ENCODE measurements at regions not wholly inside any gene's neighbourhood (a gene's known extent, or its start where the extent isn't known, plus 50 kb on each side); places are given as distances from the start of the nearest gene placed in this dataset.

- no peak for ATAC-seq
- intact Hi-C loops (cut with DNase I; ENCODE audit: low total_unique reads): no loop called here
- H3K9me3 ChIP-seq: no peaks in the 10 kb centered on the region
- no peaks in the 10 kb centered on the region for H3K36me3 ChIP-seq
- TF ChIP-seq, protein P1, sequence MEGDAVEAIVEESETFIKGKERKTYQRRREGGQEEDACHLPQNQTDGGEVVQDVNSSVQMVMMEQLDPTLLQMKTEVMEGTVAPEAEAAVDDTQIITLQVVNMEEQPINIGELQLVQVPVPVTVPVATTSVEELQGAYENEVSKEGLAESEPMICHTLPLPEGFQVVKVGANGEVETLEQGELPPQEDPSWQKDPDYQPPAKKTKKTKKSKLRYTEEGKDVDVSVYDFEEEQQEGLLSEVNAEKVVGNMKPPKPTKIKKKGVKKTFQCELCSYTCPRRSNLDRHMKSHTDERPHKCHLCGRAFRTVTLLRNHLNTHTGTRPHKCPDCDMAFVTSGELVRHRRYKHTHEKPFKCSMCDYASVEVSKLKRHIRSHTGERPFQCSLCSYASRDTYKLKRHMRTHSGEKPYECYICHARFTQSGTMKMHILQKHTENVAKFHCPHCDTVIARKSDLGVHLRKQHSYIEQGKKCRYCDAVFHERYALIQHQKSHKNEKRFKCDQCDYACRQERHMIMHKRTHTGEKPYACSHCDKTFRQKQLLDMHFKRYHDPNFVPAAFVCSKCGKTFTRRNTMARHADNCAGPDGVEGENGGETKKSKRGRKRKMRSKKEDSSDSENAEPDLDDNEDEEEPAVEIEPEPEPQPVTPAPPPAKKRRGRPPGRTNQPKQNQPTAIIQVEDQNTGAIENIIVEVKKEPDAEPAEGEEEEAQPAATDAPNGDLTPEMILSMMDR (IDR thresholded peaks at IDR 0.05 in 4 of 5, conservative IDR thresholded peaks at IDR 0.05 in 1 of 5): no peak
- no peak for TF ChIP-seq POLR2A (IDR thresholded peaks at IDR 0.05)
- in situ Hi-C loops (cut with MboI; ENCODE audit: low sequenced_read_pairs in 4 of 4): loop anchor here in 2 of 4 donors (25.0 kb wide), 2 partner anchors 486 to 1361 kb away; no protein-coding TSS in a partner anchor
- no peak overlapping the region for H3K4me3 ChIP-seq
- no peak for DNase-seq
- H3K27ac ChIP-seq: no peak overlapping the region
- H3K27me3 ChIP-seq: no peaks in the 10 kb centered on the region
- H3K4me1 ChIP-seq: no peaks in the 10 kb centered on the region
These were observed 74.7 kb downstream of the BUD13 start for GRCh38 chr11:116698080-116698479.

GRCh38 chr11:116697639-116698038 lies 75.1 kb downstream of the BUD13 start:
- no peak for TF ChIP-seq POLR2A (IDR thresholded peaks at IDR 0.05)
- TF ChIP-seq, protein P1 (IDR thresholded peaks at IDR 0.05 in 4 of 5, conservative IDR thresholded peaks at IDR 0.05 in 1 of 5): no peak
- H3K27ac ChIP-seq: no peak overlapping the region
- H3K36me3 ChIP-seq: no peaks in the 10 kb centered on the region
- no peak overlapping the region for H3K4me3 ChIP-seq
- no peaks in the 10 kb centered on the region for H3K4me1 ChIP-seq
- no peaks in the 10 kb centered on the region for H3K27me3 ChIP-seq
- H3K9me3 ChIP-seq: no peaks in the 10 kb centered on the region
- no peak for DNase-seq
- in situ Hi-C loops (cut with MboI; ENCODE audit: low sequenced_read_pairs in 4 of 4): loop anchor here in 2 of 4 donors (25.0 kb wide), 2 partner anchors 485 to 1360 kb away; no protein-coding TSS in a partner anchor
- intact Hi-C loops (cut with DNase I; ENCODE audit: low total_unique reads): no loop called here
- no peak for ATAC-seq

GRCh38 chr11:116697011-116697410 lies 75.8 kb downstream of the BUD13 start:
- Histone ChIP-seq H3K27ac (no peak overlapping the region), H3K4me3 (no peak overlapping the region), H3K27me3 (no peaks in the 10 kb centered on the region), H3K36me3 (no peaks in the 10 kb centered on the region), H3K4me1 (no peaks in the 10 kb centered on the region), H3K9me3 (no peaks in the 10 kb centered on the region)
- no peak for DNase-seq
- no peak for ATAC-seq
- in situ Hi-C loops (cut with MboI; ENCODE audit: low sequenced_read_pairs in 4 of 4) (loop anchor here in 2 of 4 donors (25.0 kb wide), 2 partner anchors 485 to 1360 kb away; no protein-coding TSS in a partner anchor), intact Hi-C loops (cut with DNase I; ENCODE audit: low total_unique reads) (no loop called here)
- no peak for TF ChIP-seq POLR2A (IDR thresholded peaks at IDR 0.05)
- TF ChIP-seq, protein P1 (IDR thresholded peaks at IDR 0.05 in 4 of 5, conservative IDR thresholded peaks at IDR 0.05 in 1 of 5): no peak

DNA sequence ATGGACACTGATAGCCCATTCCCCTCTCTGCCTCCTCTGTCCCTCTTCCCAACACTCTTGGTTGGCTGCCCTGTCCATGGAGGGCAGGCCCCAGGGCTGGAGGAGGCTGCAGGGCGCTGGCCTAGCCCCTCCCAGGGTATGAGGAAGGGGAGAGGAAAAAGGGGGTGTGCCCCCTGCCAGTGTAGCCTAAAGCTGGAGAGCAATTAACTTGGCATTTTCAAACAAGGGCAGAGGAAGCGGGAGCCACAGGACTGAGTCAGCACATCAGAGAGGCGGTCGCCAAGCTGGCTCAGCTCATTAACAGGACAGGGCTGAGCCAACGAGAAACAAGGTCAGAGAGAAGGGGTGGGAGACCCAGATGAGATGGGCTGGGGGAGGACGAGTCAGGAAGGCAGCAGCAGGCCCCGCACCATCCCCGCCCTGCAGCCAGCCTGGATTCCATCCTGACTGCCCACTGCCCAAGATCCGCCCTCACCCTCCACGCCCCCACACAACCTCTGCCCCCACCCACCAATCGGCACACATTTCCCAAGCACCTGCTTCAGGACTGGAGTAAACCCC lies 76.3 kb downstream of the BUD13 start:
- no peak overlapping the region for H3K4me3 ChIP-seq
- H3K36me3 ChIP-seq: no peaks in the 10 kb centered on the region
- no peaks in the 10 kb centered on the region for H3K4me1 ChIP-seq
- H3K27me3 ChIP-seq: no peaks in the 10 kb centered on the region
- no peak for DNase-seq
- ATAC-seq: no peak
- in situ Hi-C loops (cut with MboI; ENCODE audit: low sequenced_read_pairs in 4 of 4) (loop anchor here in 2 of 4 donors (25.0 kb wide), 2 partner anchors 484 to 1359 kb away; no protein-coding TSS in a partner anchor), intact Hi-C loops (cut with DNase I; ENCODE audit: low total_unique reads) (no loop called here)
- no peaks in the 10 kb centered on the region for H3K9me3 ChIP-seq
- TF ChIP-seq, protein P1 (IDR thresholded peaks at IDR 0.05 in 4 of 5, conservative IDR thresholded peaks at IDR 0.05 in 1 of 5): no peak
- TF ChIP-seq POLR2A (IDR thresholded peaks at IDR 0.05): no peak
- no peak overlapping the region for H3K27ac ChIP-seq

Data from gastrocnemius medialis (tissue), 4 donors.